ENCODE measurements at regions not wholly inside any gene's neighbourhood (a gene's known extent, or its start where the extent isn't known, plus 50 kb on each side); places are given as distances from the start of the nearest gene placed in this dataset.
"Not testable (repeated sequence)": the region's sequence is repeated elsewhere in the genome, so short reads cannot be mapped to it uniquely, and the experiment has no call there.

- no peak for DNase-seq (ENCODE audit: low spot score)
Observed at GRCh38 chr13:27327633-27328032, 57.0 kb downstream of the RASL11A start.

GRCh38 chr13:27329210-27329609 is 58.6 kb downstream of the RASL11A start:
- DNase-seq (ENCODE audit: low spot score): no peak

- no peak for DNase-seq (ENCODE audit: low spot score)
Observed at GRCh38 chr13:27334774-27335435, 64.3 kb downstream of the RASL11A start.

GRCh38 chr13:27336014-27336673 is 65.5 kb downstream of the RASL11A start:
- no peak for DNase-seq (ENCODE audit: low spot score)

- no peak for DNase-seq (ENCODE audit: low spot score)
Observed at GRCh38 chr13:27338207-27338606, 67.6 kb downstream of the RASL11A start.

GRCh38 chr13:27338816-27339215 is 68.2 kb downstream of the RASL11A start:
- DNase-seq (ENCODE audit: low spot score): peak; percentile 20

GRCh38 chr13:27339299-27339698 is 68.7 kb downstream of the RASL11A start:
- DNase-seq (ENCODE audit: low spot score): peak; percentile 64

- no peak for DNase-seq (ENCODE audit: low spot score)
Observed at GRCh38 chr13:27341616-27342015, 71.0 kb downstream of the RASL11A start.

- no peak for DNase-seq (ENCODE audit: low spot score)
Observed at GRCh38 chr13:27347211-27347772, 76.7 kb downstream of the RASL11A start.

GRCh38 chr13:27348461-27348860 is 76.0 kb upstream of the GTF3A start:
- DNase-seq (ENCODE audit: low spot score): no peak

- DNase-seq (ENCODE audit: low spot score): no peak
Observed at GRCh38 chr13:27349458-27349857, 75.0 kb upstream of the GTF3A start.

- not testable (repeated sequence) for DNase-seq (ENCODE audit: low spot score)
Observed at GRCh38 chr13:27350825-27351224, 73.6 kb upstream of the GTF3A start.

- DNase-seq (ENCODE audit: low spot score): no peak
Observed at GRCh38 chr13:27352698-27353097, 71.7 kb upstream of the GTF3A start.

GRCh38 chr13:27353166-27353583 is 71.2 kb upstream of the GTF3A start:
- peak; percentile 55 for DNase-seq (ENCODE audit: low spot score)

- DNase-seq (ENCODE audit: low spot score): no peak
Observed at GRCh38 chr13:27353708-27354107, 70.7 kb upstream of the GTF3A start.

- DNase-seq (ENCODE audit: low spot score): no peak
Observed at GRCh38 chr13:27354379-27354778, 70.0 kb upstream of the GTF3A start.

- DNase-seq (ENCODE audit: low spot score): no peak
Observed at GRCh38 chr13:27355894-27356293, 68.5 kb upstream of the GTF3A start.

- DNase-seq (ENCODE audit: low spot score): no peak
Observed at GRCh38 chr13:27358420-27358819, 66.0 kb upstream of the GTF3A start.

GRCh38 chr13:27359199-27359821 is 65.1 kb upstream of the GTF3A start:
- DNase-seq (ENCODE audit: low spot score): peak; percentile 77

GRCh38 chr13:27360562-27360961 is 63.9 kb upstream of the GTF3A start:
- DNase-seq (ENCODE audit: low spot score): no peak

GRCh38 chr13:27362064-27362751 is 62.2 kb upstream of the GTF3A start:
- peak; percentile 87 for DNase-seq (ENCODE audit: low spot score)

GRCh38 chr13:27363637-27364036 is 60.8 kb upstream of the GTF3A start:
- DNase-seq (ENCODE audit: low spot score): not testable (repeated sequence)
